WTC11 (cell line): ENCODE measurements at regions not wholly inside any gene's neighbourhood (a gene's known extent, or its start where the extent isn't known, plus 50 kb on each side); places are given as distances from the start of the nearest gene placed in this dataset.

Source experiments
- ATAC-seq: fragments of 200-7000 bp; cut with Tn5 transposase; 2 replicates; pipeline ENCODE4 v1.10.0; 2021; ENCODE audit warnings: mild to moderate bottlenecking, moderate library complexity
- CTCF ChIA-PET: fragments of 300-600 bp; sonication (Branson Sonifier 250); formaldehyde crosslinking; loops from one replicate; lab custom pipeline; 2021; ENCODE audit warnings: antibody characterized with exemption; lab: Charles Lee
- POLR2A ChIA-PET: fragments of 350-600 bp; sonication (Branson Sonifier 250); formaldehyde crosslinking; loops from one replicate; lab custom pipeline; 2021; ENCODE audit warnings: antibody characterized with exemption; lab: Charles Lee
- DNase-seq: peaks from one replicate; pipeline ENCODE4 v3.0.0; 2021; ENCODE audit warnings: low spot score
- H3K27ac Mint-ChIP-seq: 2 replicates; pipeline ENCODE4 v1.8.0; 2021; ENCODE audit warnings: mixed read lengths
- H3K27me3 Mint-ChIP-seq: 2 replicates; pipeline ENCODE4 v1.8.0; 2021; ENCODE audit warnings: low read depth, mild to moderate bottlenecking, moderate library complexity, mixed read lengths
- H3K36me3 Mint-ChIP-seq: 2 replicates; pipeline ENCODE4 v1.8.0; 2021; ENCODE audit warnings: mixed read lengths
- H3K4me1 Mint-ChIP-seq: 2 replicates; pipeline ENCODE4 v1.8.0; 2022; ENCODE audit warnings: mixed read lengths
- H3K4me3 Mint-ChIP-seq: 2 replicates; pipeline ENCODE4 v1.8.0; 2021; ENCODE audit warnings: mild to moderate bottlenecking, moderate library complexity, mixed read lengths
- H3K9me3 Mint-ChIP-seq: 2 replicates; pipeline ENCODE4 v1.8.0; 2021; ENCODE audit warnings: mixed read lengths
- ATF2 ChIP-seq: sonication (generic); formaldehyde crosslinking; IDR thresholded peaks from 2 replicates; pipeline ENCODE4 v1.8.1; 2022; ENCODE audit warnings: low read depth, missing genetic modification reagents, borderline replicate concordance
- CTCF ChIP-seq: fragments of 200-600 bp; IDR thresholded peaks from 2 replicates; pipeline ENCODE4 v1.8.0; 2022; ENCODE audit warnings: antibody characterized with exemption
- ELF4 ChIP-seq: sonication (generic); formaldehyde crosslinking; IDR thresholded peaks from 2 replicates; pipeline ENCODE4 v1.8.1; 2022; ENCODE audit warnings: low read depth, mild to moderate bottlenecking, moderate library complexity, missing genetic modification reagents
- FOXJ3 ChIP-seq: sonication (generic); formaldehyde crosslinking; IDR thresholded peaks from 2 replicates; pipeline ENCODE4 v1.9.0; 2021; ENCODE audit warnings: missing genetic modification reagents, mild to moderate bottlenecking, borderline replicate concordance
- FOXP4 ChIP-seq: sonication (generic); formaldehyde crosslinking; IDR thresholded peaks from 2 replicates; pipeline ENCODE4 v1.8.0; 2022; ENCODE audit warnings: mild to moderate bottlenecking, missing genetic modification reagents
- IRF1 ChIP-seq: sonication (generic); formaldehyde crosslinking; IDR thresholded peaks from 2 replicates; pipeline ENCODE4 v1.8.0; 2023; ENCODE audit warnings: missing genetic modification reagents
- JUN ChIP-seq: sonication (generic); formaldehyde crosslinking; IDR thresholded peaks from 2 replicates; pipeline ENCODE4 v1.8.0; 2023; ENCODE audit warnings: mild to moderate bottlenecking, missing genetic modification reagents
- KAT7 ChIP-seq: sonication (generic); formaldehyde crosslinking; IDR thresholded peaks from 2 replicates; pipeline ENCODE4 v1.8.1; 2023; ENCODE audit warnings: missing genetic modification reagents, mild to moderate bottlenecking, borderline replicate concordance
- PREB ChIP-seq: sonication (generic); formaldehyde crosslinking; IDR thresholded peaks from 2 replicates; pipeline ENCODE4 v1.8.1; 2022; ENCODE audit warnings: mild to moderate bottlenecking, missing genetic modification reagents, moderate library complexity, borderline replicate concordance
- PRRX2 ChIP-seq: fragments of 250-450 bp; sonication (Bioruptor Pico); IDR thresholded peaks from 2 replicates; pipeline ENCODE4 v1.8.0; 2021; ENCODE audit warnings: mild to moderate bottlenecking
- SMAD4 ChIP-seq: sonication (generic); formaldehyde crosslinking; IDR thresholded peaks from 2 replicates; pipeline ENCODE4 v1.8.0; 2022; ENCODE audit warnings: mild to moderate bottlenecking, missing genetic modification reagents
- SOX15 ChIP-seq: fragments of 250-450 bp; sonication (Bioruptor Pico); IDR thresholded peaks from 2 replicates; pipeline ENCODE4 v1.9.0; 2021; ENCODE audit warnings: mild to moderate bottlenecking
- USF1 ChIP-seq: sonication (generic); formaldehyde crosslinking; IDR thresholded peaks from 2 replicates; pipeline ENCODE4 v1.8.0; 2022; ENCODE audit warnings: mild to moderate bottlenecking, missing genetic modification reagents
- USF2 ChIP-seq: sonication (generic); formaldehyde crosslinking; IDR thresholded peaks from 2 replicates; pipeline ENCODE4 v1.8.1; 2023; ENCODE audit warnings: mild to moderate bottlenecking, missing genetic modification reagents, moderate library complexity
- ZNF121 ChIP-seq: sonication (generic); formaldehyde crosslinking; IDR thresholded peaks from 2 replicates; pipeline ENCODE4 v1.8.0; 2023; ENCODE audit warnings: missing genetic modification reagents
- ZNF532 ChIP-seq: fragments of 250-450 bp; sonication (Bioruptor Pico); IDR thresholded peaks from 2 replicates; pipeline ENCODE4 v1.9.0; 2021; ENCODE audit warnings: mild to moderate bottlenecking, borderline replicate concordance

GRCh38 chr1:58324558-58324957 is 222.0 kb downstream of the OMA1 start:
- Mint-ChIP-seq H3K27me3 (no peaks in the 10 kb centered on the region), H3K27ac (no peak overlapping the region), H3K4me1 (peaks cover 4% of the 10 kb centered on the region; the same call in 1 of the 2 replicates)
- no peak for DNase-seq
- TF ChIP-seq ATF2 (no peak), KAT7 (no peak)
- TF ChIP-seq, all 79 proteins: peak for 0
- ChIA-PET POLR2A (no interaction called here), CTCF (no interaction called here)
- ATAC-seq, result no peak
- Mint-ChIP-seq H3K36me3 (peaks cover 28% of the 10 kb centered on the region), H3K9me3 (peaks cover 32% of the 10 kb centered on the region), H3K4me3 (no peak overlapping the region)

- DNase-seq (no peak), ATAC-seq (no peak)
- Mint-ChIP-seq H3K4me1 (peaks cover 17% of the 10 kb centered on the region), H3K36me3 (peaks cover 26% of the 10 kb centered on the region), H3K9me3 (peaks cover 31% of the 10 kb centered on the region), H3K27me3 (no peaks in the 10 kb centered on the region), H3K27ac (no peak overlapping the region), H3K4me3 (no peak overlapping the region)
- TF ChIP-seq ZNF532, result no peak
- TF ChIP-seq SOX15, result no peak
- no peak for TF ChIP-seq FOXP4 (CRISPR knock-in tag)
- no peak for TF ChIP-seq USF1 (CRISPR knock-in tag)
- no peak for TF ChIP-seq ZNF121 (CRISPR knock-in tag)
- TF ChIP-seq CTCF, result no peak
- TF ChIP-seq IRF1 (CRISPR knock-in tag), result no peak
- TF ChIP-seq PREB (CRISPR knock-in tag), result no peak
- no peak for TF ChIP-seq USF2 (CRISPR knock-in tag)
- no peak for TF ChIP-seq SMAD4
- no peak for TF ChIP-seq PRRX2 (CRISPR knock-in tag)
- no peak for TF ChIP-seq ATF2
- no peak for TF ChIP-seq ELF4 (CRISPR knock-in tag)
- TF ChIP-seq FOXJ3 (CRISPR knock-in tag), result no peak
- no peak for TF ChIP-seq JUN (CRISPR knock-in tag)
- CTCF ChIA-PET, result no interaction called here
- POLR2A ChIA-PET, result interaction anchor here (0.6 kb wide), 1 partner anchor 720 kb away, joined by 3 read pairs; no protein-coding TSS in a partner anchor
Measured at GRCh38 chr1:58318157-58319005, 228.1 kb downstream of the OMA1 start.
